WTC11 (cell line): ENCODE measurements at regions not wholly inside any gene's neighbourhood (a gene's known extent, or its start where the extent isn't known, plus 50 kb on each side); places are given as distances from the start of the nearest gene placed in this dataset.

Experiments used
- ATAC-seq: fragments of 200-7000 bp; cut with Tn5 transposase; 2 replicates; pipeline ENCODE4 v1.10.0; 2021; ENCODE audit warnings: mild to moderate bottlenecking, moderate library complexity
- CTCF ChIA-PET: fragments of 300-600 bp; sonication (Branson Sonifier 250); formaldehyde crosslinking; loops from one replicate; lab custom pipeline; 2021; ENCODE audit warnings: antibody characterized with exemption; lab: Charles Lee
- POLR2A ChIA-PET: fragments of 350-600 bp; sonication (Branson Sonifier 250); formaldehyde crosslinking; loops from one replicate; lab custom pipeline; 2021; ENCODE audit warnings: antibody characterized with exemption; lab: Charles Lee
- DNase-seq: peaks from one replicate; pipeline ENCODE4 v3.0.0; 2021; ENCODE audit warnings: low spot score
- H3K27ac Mint-ChIP-seq: 2 replicates; pipeline ENCODE4 v1.8.0; 2021; ENCODE audit warnings: mixed read lengths
- H3K27me3 Mint-ChIP-seq: 2 replicates; pipeline ENCODE4 v1.8.0; 2021; ENCODE audit warnings: low read depth, mild to moderate bottlenecking, moderate library complexity, mixed read lengths
- H3K36me3 Mint-ChIP-seq: 2 replicates; pipeline ENCODE4 v1.8.0; 2021; ENCODE audit warnings: mixed read lengths
- H3K4me1 Mint-ChIP-seq: 2 replicates; pipeline ENCODE4 v1.8.0; 2022; ENCODE audit warnings: mixed read lengths
- H3K4me3 Mint-ChIP-seq: 2 replicates; pipeline ENCODE4 v1.8.0; 2021; ENCODE audit warnings: mild to moderate bottlenecking, moderate library complexity, mixed read lengths
- H3K9me3 Mint-ChIP-seq: 2 replicates; pipeline ENCODE4 v1.8.0; 2021; ENCODE audit warnings: mixed read lengths
- EMX1 ChIP-seq: fragments of 250-450 bp; sonication (Bioruptor Pico); IDR thresholded peaks from 2 replicates; pipeline ENCODE4 v1.8.0; 2021; ENCODE audit warnings: mild to moderate bottlenecking
- HMGA2 ChIP-seq: fragments of 250-450 bp; sonication (Bioruptor Pico); IDR thresholded peaks from 2 replicates; pipeline ENCODE4 v1.4.0; 2021; ENCODE audit warnings: mild to moderate bottlenecking, moderate library complexity
- NFE2L1 ChIP-seq: sonication (generic); formaldehyde crosslinking; IDR thresholded peaks from 2 replicates; pipeline ENCODE4 v1.8.1; 2023; ENCODE audit warnings: missing genetic modification reagents
- PRRX2 ChIP-seq: fragments of 250-450 bp; sonication (Bioruptor Pico); IDR thresholded peaks from 2 replicates; pipeline ENCODE4 v1.8.0; 2021; ENCODE audit warnings: mild to moderate bottlenecking
- RORB ChIP-seq: fragments of 250-450 bp; sonication (Bioruptor Pico); IDR thresholded peaks from 2 replicates; pipeline ENCODE4 v1.9.0; 2021; ENCODE audit warnings: mild to moderate bottlenecking
- TP53 ChIP-seq: sonication (generic); formaldehyde crosslinking; IDR thresholded peaks from 2 replicates; pipeline ENCODE4 v1.8.1; 2023; ENCODE audit warnings: mild to moderate bottlenecking, missing genetic modification reagents
- ZNF138 ChIP-seq: sonication (generic); formaldehyde crosslinking; conservative IDR thresholded peaks from 2 replicates; pipeline ENCODE4 v1.8.1; 2022; ENCODE audit warnings: mild to moderate bottlenecking, moderate library complexity, missing genetic modification reagents
- TF ChIP-seq, protein P1 (sequence below): sonication (generic); formaldehyde crosslinking; IDR thresholded peaks from 2 replicates; pipeline ENCODE4 v1.8.1; 2023; ENCODE audit warnings: mild to moderate bottlenecking, moderate library complexity, missing genetic modification reagents
- TF ChIP-seq, protein P2 (sequence below): sonication (generic); formaldehyde crosslinking; IDR thresholded peaks from 2 replicates; pipeline ENCODE4 v1.8.0; 2022; ENCODE audit warnings: mild to moderate bottlenecking, missing genetic modification reagents
- TF ChIP-seq, protein P3 (sequence below): sonication (generic); formaldehyde crosslinking; IDR thresholded peaks from 2 replicates; pipeline ENCODE4 v1.8.1; 2023; ENCODE audit warnings: mild to moderate bottlenecking, missing genetic modification reagents, borderline replicate concordance
- TF ChIP-seq, protein P4 (sequence below): sonication (generic); formaldehyde crosslinking; IDR thresholded peaks from 2 replicates; pipeline ENCODE4 v1.8.1; 2023; ENCODE audit warnings: mild to moderate bottlenecking, missing genetic modification reagents, moderate library complexity
- TF ChIP-seq, protein P5 (sequence below): sonication (generic); formaldehyde crosslinking; conservative IDR thresholded peaks from 2 replicates; pipeline ENCODE4 v1.8.1; 2023; ENCODE audit warnings: mild to moderate bottlenecking, low read depth, missing genetic modification reagents, moderate library complexity
- TF ChIP-seq, protein P6 (sequence below): fragments of 250-450 bp; sonication (Bioruptor Pico); conservative IDR thresholded peaks from 2 replicates; pipeline ENCODE4 v1.9.0; 2021; ENCODE audit warnings: mild to moderate bottlenecking
- TF ChIP-seq, protein P7 (sequence below): sonication (generic); formaldehyde crosslinking; IDR thresholded peaks from 2 replicates; pipeline ENCODE4 v1.8.1; 2022; ENCODE audit warnings: mild to moderate bottlenecking, missing genetic modification reagents, moderate library complexity, borderline replicate concordance
- TF ChIP-seq, protein P8 (sequence below): sonication (generic); formaldehyde crosslinking; IDR thresholded peaks from 2 replicates; pipeline ENCODE4 v1.8.0; 2022; ENCODE audit warnings: mild to moderate bottlenecking, missing genetic modification reagents

DNA sequence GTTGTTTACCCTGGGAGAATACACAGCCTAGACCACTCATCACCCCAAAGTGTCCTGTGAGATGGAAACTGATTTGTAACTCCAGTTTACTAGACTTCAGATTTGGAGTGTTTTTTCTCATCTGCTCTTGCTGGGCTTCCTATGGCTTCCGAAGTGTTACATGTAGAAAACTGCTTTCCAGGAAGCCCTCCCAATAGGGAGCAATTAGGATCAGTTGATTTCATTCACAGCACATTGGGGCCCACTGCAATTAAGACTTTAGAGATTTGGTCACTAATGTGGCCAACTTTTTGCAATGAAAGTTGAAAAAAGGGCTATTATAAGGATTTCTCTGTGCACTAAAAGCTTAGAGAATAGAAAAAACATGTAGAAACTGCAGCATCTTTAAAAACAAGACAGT is 656.6 kb upstream of the CHAC2 start:
- peak overlapping the region; percentile 90 for H3K27ac Mint-ChIP-seq
- TF ChIP-seq NFE2L1 (CRISPR knock-in tag) (no peak), RORB (CRISPR knock-in tag) (no peak), ZNF138 (CRISPR knock-in tag) (no peak), TP53 (CRISPR knock-in tag) (no peak)
- TF ChIP-seq, protein P1, sequence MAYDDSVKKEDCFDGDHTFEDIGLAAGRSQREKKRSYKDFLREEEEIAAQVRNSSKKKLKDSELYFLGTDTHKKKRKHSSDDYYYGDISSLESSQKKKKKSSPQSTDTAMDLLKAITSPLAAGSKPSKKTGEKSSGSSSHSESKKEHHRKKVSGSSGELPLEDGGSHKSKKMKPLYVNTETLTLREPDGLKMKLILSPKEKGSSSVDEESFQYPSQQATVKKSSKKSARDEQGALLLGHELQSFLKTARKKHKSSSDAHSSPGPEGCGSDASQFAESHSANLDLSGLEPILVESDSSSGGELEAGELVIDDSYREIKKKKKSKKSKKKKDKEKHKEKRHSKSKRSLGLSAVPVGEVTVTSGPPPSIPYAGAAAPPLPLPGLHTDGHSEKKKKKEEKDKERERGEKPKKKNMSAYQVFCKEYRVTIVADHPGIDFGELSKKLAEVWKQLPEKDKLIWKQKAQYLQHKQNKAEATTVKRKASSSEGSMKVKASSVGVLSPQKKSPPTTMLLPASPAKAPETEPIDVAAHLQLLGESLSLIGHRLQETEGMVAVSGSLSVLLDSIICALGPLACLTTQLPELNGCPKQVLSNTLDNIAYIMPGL = no peak
- TF ChIP-seq, protein P2, sequence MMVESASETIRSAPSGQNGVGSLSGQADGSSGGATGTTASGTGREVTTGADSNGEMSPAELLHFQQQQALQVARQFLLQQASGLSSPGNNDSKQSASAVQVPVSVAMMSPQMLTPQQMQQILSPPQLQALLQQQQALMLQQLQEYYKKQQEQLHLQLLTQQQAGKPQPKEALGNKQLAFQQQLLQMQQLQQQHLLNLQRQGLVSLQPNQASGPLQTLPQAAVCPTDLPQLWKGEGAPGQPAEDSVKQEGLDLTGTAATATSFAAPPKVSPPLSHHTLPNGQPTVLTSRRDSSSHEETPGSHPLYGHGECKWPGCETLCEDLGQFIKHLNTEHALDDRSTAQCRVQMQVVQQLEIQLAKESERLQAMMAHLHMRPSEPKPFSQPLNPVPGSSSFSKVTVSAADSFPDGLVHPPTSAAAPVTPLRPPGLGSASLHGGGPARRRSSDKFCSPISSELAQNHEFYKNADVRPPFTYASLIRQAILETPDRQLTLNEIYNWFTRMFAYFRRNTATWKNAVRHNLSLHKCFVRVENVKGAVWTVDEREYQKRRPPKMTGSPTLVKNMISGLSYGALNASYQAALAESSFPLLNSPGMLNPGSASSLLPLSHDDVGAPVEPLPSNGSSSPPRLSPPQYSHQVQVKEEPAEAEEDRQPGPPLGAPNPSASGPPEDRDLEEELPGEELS = no peak
- TF ChIP-seq, protein P3, sequence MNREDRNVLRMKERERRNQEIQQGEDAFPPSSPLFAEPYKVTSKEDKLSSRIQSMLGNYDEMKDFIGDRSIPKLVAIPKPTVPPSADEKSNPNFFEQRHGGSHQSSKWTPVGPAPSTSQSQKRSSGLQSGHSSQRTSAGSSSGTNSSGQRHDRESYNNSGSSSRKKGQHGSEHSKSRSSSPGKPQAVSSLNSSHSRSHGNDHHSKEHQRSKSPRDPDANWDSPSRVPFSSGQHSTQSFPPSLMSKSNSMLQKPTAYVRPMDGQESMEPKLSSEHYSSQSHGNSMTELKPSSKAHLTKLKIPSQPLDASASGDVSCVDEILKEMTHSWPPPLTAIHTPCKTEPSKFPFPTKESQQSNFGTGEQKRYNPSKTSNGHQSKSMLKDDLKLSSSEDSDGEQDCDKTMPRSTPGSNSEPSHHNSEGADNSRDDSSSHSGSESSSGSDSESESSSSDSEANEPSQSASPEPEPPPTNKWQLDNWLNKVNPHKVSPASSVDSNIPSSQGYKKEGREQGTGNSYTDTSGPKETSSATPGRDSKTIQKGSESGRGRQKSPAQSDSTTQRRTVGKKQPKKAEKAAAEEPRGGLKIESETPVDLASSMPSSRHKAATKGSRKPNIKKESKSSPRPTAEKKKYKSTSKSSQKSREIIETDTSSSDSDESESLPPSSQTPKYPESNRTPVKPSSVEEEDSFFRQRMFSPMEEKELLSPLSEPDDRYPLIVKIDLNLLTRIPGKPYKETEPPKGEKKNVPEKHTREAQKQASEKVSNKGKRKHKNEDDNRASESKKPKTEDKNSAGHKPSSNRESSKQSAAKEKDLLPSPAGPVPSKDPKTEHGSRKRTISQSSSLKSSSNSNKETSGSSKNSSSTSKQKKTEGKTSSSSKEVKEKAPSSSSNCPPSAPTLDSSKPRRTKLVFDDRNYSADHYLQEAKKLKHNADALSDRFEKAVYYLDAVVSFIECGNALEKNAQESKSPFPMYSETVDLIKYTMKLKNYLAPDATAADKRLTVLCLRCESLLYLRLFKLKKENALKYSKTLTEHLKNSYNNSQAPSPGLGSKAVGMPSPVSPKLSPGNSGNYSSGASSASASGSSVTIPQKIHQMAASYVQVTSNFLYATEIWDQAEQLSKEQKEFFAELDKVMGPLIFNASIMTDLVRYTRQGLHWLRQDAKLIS (CRISPR knock-in tag) = no peak
- TF ChIP-seq, protein P4, sequence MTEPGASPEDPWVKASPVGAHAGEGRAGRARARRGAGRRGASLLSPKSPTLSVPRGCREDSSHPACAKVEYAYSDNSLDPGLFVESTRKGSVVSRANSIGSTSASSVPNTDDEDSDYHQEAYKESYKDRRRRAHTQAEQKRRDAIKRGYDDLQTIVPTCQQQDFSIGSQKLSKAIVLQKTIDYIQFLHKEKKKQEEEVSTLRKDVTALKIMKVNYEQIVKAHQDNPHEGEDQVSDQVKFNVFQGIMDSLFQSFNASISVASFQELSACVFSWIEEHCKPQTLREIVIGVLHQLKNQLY = no peak
- TF ChIP-seq, protein P5, sequence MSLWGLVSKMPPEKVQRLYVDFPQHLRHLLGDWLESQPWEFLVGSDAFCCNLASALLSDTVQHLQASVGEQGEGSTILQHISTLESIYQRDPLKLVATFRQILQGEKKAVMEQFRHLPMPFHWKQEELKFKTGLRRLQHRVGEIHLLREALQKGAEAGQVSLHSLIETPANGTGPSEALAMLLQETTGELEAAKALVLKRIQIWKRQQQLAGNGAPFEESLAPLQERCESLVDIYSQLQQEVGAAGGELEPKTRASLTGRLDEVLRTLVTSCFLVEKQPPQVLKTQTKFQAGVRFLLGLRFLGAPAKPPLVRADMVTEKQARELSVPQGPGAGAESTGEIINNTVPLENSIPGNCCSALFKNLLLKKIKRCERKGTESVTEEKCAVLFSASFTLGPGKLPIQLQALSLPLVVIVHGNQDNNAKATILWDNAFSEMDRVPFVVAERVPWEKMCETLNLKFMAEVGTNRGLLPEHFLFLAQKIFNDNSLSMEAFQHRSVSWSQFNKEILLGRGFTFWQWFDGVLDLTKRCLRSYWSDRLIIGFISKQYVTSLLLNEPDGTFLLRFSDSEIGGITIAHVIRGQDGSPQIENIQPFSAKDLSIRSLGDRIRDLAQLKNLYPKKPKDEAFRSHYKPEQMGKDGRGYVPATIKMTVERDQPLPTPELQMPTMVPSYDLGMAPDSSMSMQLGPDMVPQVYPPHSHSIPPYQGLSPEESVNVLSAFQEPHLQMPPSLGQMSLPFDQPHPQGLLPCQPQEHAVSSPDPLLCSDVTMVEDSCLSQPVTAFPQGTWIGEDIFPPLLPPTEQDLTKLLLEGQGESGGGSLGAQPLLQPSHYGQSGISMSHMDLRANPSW = no peak
- peak; percentile 58; the same call in 1 of the 2 replicates for ATAC-seq
- H3K36me3 Mint-ChIP-seq = no peaks in the 10 kb centered on the region; the same call in 1 of the 2 replicates
- DNase-seq = no peak
- peaks cover 6% of the 10 kb centered on the region; the same call in 1 of the 2 replicates for H3K9me3 Mint-ChIP-seq
- peaks cover 54% of the 10 kb centered on the region for H3K4me1 Mint-ChIP-seq
- H3K4me3 Mint-ChIP-seq = peak overlapping the region; percentile 50
- ChIA-PET CTCF (no interaction called here), POLR2A (no interaction called here)
- H3K27me3 Mint-ChIP-seq = no peaks in the 10 kb centered on the region

DNA sequence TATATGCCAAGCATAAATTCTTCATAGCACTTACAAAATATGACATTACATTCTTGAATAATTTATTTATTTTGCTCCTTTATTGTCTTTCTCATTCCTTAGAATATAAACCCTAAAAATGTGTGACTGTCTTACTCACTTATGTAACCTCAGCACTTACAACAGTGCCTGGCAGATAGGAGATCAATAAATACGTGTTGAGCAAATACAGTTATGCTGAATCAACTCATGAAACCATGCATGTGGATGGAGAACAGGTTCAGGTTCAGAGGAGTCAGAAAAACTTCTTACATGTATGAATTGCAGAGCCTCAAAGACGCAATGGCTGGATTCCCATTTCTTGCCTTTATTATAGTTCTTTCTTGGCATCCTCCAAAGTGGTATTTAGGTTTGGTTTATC is 659.4 kb upstream of the CHAC2 start:
- no peak for DNase-seq
- ATAC-seq = no peak
- TF ChIP-seq HMGA2 (no peak), PRRX2 (CRISPR knock-in tag) (no peak), TP53 (CRISPR knock-in tag) (no peak), EMX1 (CRISPR knock-in tag) (no peak)
- TF ChIP-seq, protein P6, sequence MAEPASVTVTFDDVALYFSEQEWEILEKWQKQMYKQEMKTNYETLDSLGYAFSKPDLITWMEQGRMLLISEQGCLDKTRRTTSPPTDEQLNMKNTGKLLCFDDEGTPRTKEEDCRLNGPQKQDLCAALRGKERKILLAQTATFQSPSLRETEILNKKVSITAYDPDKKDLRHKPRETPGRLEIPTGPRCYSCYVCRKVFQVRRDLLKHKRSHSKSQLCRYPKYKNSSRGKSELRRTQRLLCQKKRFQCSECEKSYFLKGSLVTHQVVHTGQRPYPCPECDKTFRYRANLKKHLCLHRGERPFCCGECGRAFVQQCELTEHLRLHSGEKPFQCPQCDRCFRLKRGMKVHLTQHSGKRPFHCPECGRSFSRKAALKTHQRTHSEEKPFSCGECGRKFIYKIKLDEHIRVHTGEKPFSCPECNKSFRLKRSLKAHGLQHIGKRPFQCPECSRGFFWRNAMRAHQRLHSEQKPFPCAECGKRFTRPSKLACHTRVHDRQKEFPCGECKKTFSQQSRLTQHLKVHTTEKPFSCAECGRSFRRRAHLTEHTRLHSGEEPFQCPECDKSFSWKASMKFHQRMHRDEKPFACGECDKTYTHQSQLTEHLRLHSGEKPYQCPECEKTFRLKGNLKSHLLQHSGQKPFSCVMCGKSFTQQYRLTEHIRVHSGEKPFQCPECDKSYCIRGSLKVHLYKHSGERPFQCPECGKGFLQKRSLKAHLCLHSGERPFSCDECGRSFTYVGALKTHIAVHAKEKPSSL (CRISPR knock-in tag) = no peak
- TF ChIP-seq, protein P7, sequence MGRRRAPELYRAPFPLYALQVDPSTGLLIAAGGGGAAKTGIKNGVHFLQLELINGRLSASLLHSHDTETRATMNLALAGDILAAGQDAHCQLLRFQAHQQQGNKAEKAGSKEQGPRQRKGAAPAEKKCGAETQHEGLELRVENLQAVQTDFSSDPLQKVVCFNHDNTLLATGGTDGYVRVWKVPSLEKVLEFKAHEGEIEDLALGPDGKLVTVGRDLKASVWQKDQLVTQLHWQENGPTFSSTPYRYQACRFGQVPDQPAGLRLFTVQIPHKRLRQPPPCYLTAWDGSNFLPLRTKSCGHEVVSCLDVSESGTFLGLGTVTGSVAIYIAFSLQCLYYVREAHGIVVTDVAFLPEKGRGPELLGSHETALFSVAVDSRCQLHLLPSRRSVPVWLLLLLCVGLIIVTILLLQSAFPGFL (CRISPR knock-in tag) = no peak
- TF ChIP-seq, protein P8, sequence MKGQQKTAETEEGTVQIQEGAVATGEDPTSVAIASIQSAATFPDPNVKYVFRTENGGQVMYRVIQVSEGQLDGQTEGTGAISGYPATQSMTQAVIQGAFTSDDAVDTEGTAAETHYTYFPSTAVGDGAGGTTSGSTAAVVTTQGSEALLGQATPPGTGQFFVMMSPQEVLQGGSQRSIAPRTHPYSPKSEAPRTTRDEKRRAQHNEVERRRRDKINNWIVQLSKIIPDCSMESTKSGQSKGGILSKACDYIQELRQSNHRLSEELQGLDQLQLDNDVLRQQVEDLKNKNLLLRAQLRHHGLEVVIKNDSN (CRISPR knock-in tag) = no peak
- Mint-ChIP-seq H3K4me1 (peaks cover 50% of the 10 kb centered on the region), H3K27me3 (no peaks in the 10 kb centered on the region), H3K4me3 (no peak overlapping the region), H3K36me3 (no peaks in the 10 kb centered on the region; the same call in 1 of the 2 replicates), H3K9me3 (peaks cover 6% of the 10 kb centered on the region; the same call in 1 of the 2 replicates), H3K27ac (no peak overlapping the region)
- ChIA-PET POLR2A (no interaction called here), CTCF (no interaction called here)
